ENCODE measurements at regions not wholly inside any gene's neighbourhood (a gene's known extent, or its start where the extent isn't known, plus 50 kb on each side); places are given as distances from the start of the nearest gene placed in this dataset.

DNA sequence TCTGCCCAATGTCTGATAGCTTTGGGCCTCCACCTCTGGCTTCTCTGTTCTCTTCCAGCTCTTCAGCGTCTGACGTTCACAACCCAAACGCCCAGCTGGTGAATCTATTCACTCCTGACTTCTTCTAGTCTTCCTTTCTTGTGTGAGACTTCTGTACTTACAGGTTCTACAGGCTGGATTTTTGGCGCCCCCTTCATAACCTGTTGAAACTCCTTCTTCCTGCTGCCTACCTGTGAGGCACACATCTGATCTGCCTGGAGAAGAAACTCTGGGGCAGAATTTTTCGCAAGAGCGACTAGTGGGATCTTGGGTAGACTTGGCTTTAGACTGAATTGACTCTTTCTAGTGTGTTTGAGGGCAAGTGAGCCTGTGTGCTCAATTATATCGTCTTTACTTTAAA lies 249.3 kb downstream of the REEP3 start:
- TF ChIP-seq, protein P1, sequence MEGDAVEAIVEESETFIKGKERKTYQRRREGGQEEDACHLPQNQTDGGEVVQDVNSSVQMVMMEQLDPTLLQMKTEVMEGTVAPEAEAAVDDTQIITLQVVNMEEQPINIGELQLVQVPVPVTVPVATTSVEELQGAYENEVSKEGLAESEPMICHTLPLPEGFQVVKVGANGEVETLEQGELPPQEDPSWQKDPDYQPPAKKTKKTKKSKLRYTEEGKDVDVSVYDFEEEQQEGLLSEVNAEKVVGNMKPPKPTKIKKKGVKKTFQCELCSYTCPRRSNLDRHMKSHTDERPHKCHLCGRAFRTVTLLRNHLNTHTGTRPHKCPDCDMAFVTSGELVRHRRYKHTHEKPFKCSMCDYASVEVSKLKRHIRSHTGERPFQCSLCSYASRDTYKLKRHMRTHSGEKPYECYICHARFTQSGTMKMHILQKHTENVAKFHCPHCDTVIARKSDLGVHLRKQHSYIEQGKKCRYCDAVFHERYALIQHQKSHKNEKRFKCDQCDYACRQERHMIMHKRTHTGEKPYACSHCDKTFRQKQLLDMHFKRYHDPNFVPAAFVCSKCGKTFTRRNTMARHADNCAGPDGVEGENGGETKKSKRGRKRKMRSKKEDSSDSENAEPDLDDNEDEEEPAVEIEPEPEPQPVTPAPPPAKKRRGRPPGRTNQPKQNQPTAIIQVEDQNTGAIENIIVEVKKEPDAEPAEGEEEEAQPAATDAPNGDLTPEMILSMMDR (IDR thresholded peaks at IDR 0.05; ENCODE audit: control insufficient read depth, insufficient read depth, low read depth, low read length, missing control alignments), result no peak
- no peak overlapping the region for H3K4me3 ChIP-seq (ENCODE audit: control insufficient read depth, low read depth, low read length)
- no peak for DNase-seq (ENCODE audit: low read depth)

DNA sequence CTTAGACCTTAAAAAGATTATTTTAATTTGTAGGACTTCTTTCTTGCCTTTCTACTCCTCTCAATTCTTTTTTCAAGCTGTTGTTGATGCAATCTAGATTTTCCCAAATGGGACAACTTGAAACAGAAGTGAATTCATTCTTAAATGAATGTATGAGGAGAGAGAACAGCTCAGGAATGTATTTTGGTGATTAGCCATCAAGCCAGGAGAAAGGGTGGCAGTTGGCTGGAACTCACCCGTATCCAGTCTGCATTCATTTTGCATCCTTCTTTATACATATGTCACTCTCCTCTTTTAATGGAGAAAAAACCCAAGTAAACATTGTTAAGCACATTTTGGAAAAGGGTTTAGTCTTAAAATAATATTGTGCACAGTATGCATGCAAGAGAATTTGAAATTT lies 251.3 kb downstream of the REEP3 start:
- no peak for DNase-seq (ENCODE audit: low read depth)
- no peak overlapping the region for H3K4me3 ChIP-seq (ENCODE audit: control insufficient read depth, low read depth, low read length)
- TF ChIP-seq, protein P1 (IDR thresholded peaks at IDR 0.05; ENCODE audit: control insufficient read depth, insufficient read depth, low read depth, low read length, missing control alignments), result no peak

DNA sequence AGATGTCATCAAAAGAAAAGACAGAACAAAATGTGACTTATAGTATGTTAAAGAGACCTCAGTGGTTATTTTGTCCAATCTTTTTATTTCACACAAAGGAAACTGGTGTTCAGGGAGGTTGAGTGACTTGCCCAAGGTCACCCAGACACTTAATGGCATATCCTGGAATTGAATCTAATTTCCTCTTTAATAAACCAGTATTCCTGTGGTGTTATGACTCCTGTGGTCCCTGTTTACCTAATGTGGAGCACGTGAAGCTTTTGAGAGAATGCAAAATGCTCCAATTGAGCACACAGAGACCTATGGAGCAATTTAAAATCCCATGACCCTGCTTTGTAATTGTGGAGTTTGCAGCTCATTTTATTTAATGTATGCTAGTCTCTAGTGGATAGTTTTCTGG lies 251.9 kb downstream of the REEP3 start:
- no peak overlapping the region for H3K4me3 ChIP-seq (ENCODE audit: control insufficient read depth, low read depth, low read length)
- DNase-seq (ENCODE audit: low read depth), result no peak
- TF ChIP-seq, protein P1 (IDR thresholded peaks at IDR 0.05; ENCODE audit: control insufficient read depth, insufficient read depth, low read depth, low read length, missing control alignments), result no peak

DNA sequence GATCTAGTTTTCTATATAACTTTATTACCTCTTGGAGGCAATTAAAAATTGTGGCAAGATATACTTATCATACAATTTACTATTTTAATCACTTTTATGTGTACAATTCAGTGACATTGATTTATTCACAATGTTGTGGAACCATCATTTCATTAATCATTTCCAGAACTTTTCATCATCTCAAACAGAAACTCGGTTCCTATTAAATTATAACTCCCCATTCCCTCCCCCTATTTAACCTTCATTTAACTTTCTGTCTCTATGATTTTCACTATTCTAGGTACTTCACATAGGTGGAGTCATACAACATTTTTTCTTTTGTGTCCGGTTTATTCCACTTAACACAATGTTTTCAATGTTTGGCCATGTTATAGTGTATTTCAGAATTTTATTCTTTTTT lies 252.8 kb downstream of the REEP3 start:
- TF ChIP-seq, protein P1 (IDR thresholded peaks at IDR 0.05; ENCODE audit: control insufficient read depth, insufficient read depth, low read depth, low read length, missing control alignments), result no peak
- no peak overlapping the region for H3K4me3 ChIP-seq (ENCODE audit: control insufficient read depth, low read depth, low read length)
- DNase-seq (ENCODE audit: low read depth), result no peak

DNA sequence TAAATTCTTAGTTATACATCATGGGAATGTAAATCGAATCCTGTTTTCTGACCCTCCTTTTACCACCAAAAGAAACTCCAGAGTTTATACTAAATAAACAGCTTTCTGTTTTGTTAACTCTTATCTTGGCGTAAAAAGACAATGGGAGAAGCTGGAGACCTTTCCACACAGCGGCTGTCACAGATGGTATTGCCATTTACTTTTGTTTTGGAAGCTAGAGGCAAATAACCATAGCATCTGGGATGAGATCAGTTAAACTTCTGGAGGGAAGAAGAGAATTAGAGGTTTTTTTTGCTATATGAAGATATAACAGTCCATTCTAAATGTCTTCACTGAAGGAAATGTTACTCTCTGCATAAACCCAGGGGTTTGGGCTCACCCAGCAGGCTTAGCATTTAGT lies 258.9 kb downstream of the REEP3 start:
- TF ChIP-seq, protein P1 (IDR thresholded peaks at IDR 0.05; ENCODE audit: control insufficient read depth, insufficient read depth, low read depth, low read length, missing control alignments), result no peak
- DNase-seq (ENCODE audit: low read depth), result no peak
- no peak overlapping the region for H3K4me3 ChIP-seq (ENCODE audit: control insufficient read depth, low read depth, low read length)

DNA sequence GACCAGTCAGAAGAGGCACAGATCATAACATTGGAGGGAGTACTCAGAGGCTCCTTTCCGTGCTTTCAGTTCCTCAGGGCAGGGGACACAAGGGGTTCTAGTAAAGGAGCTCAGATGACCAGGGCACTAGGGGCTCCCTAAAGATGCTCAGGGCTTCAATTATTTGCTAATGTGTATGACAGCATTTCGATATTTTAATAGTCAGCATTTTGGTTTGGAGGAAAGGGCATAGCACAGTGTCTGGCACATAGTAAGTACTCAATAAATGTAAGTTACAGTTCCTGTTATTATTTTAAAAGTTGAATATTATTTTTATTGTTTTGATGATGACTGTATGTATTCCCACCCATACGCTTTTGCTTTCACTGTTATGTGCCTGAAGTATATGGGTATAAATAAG lies 260.0 kb downstream of the REEP3 start:
- TF ChIP-seq, protein P1 (IDR thresholded peaks at IDR 0.05; ENCODE audit: control insufficient read depth, insufficient read depth, low read depth, low read length, missing control alignments), result no peak
- DNase-seq (ENCODE audit: low read depth), result no peak
- no peak overlapping the region for H3K4me3 ChIP-seq (ENCODE audit: control insufficient read depth, low read depth, low read length)

DNA sequence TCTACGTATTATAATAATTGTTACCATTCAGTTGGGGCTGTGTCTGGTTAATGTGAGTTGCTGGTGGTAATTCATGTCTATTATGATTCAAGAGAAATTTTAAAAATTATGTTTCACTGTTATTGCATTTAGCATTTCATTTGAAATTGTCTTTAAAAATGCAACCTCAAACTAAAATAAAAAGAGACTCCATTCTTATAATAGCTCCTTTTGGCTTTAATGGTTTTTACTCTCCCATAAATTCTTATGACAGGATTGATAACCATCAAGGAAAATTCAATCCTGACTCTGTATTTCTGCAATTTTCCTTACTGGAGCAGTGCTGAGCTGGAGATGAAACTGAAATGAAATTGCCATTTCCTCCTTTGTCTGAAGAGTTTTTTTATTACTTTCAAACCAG lies 262.7 kb downstream of the REEP3 start:
- H3K4me3 ChIP-seq (ENCODE audit: control insufficient read depth, low read depth, low read length), result no peak overlapping the region
- DNase-seq (ENCODE audit: low read depth), result no peak
- TF ChIP-seq, protein P1 (IDR thresholded peaks at IDR 0.05; ENCODE audit: control insufficient read depth, insufficient read depth, low read depth, low read length, missing control alignments), result no peak

Data from AG09309 (cell line).